ENCODE measurements at regions not wholly inside any gene's neighbourhood (a gene's known extent, or its start where the extent isn't known, plus 50 kb on each side); places are given as distances from the start of the nearest gene placed in this dataset.

- no peak for TF ChIP-seq POLR2A (IDR thresholded peaks at IDR 0.05; ENCODE audit: low read depth, low read length)
- TF ChIP-seq TAF1 (IDR thresholded peaks at IDR 0.05; ENCODE audit: low read depth, low read length), result no peak
- no peak for TF ChIP-seq SPI1 (IDR thresholded peaks at IDR 0.05; ENCODE audit: low read depth, low read length)
- no peak for TF ChIP-seq POLR2AphosphoS5 (IDR thresholded peaks at IDR 0.05; ENCODE audit: low read depth, low read length)
- TF ChIP-seq PAX5 (IDR thresholded peaks at IDR 0.05; ENCODE audit: insufficient read depth, low read length, severe bottlenecking), result no peak
- TF ChIP-seq POU2F2 (IDR thresholded peaks at IDR 0.05; ENCODE audit: low read depth, low read length), result no peak
- no peak for FAIRE-seq
- no peak for DNase-seq (ENCODE audit: insufficient read length, low spot score)
Measured at GRCh38 chr7:18395868-18396267, 99.7 kb upstream of the HDAC9 start.

- DNase-seq (ENCODE audit: insufficient read length, low spot score) (no peak), FAIRE-seq (no peak)
- TF ChIP-seq SPI1 (IDR thresholded peaks at IDR 0.05; ENCODE audit: low read depth, low read length) (no peak), PAX5 (IDR thresholded peaks at IDR 0.05; ENCODE audit: insufficient read depth, low read length, severe bottlenecking) (no peak), POLR2A (IDR thresholded peaks at IDR 0.05; ENCODE audit: low read depth, low read length) (no peak), POU2F2 (IDR thresholded peaks at IDR 0.05; ENCODE audit: low read depth, low read length) (no peak), POLR2AphosphoS5 (IDR thresholded peaks at IDR 0.05; ENCODE audit: low read depth, low read length) (no peak), TAF1 (IDR thresholded peaks at IDR 0.05; ENCODE audit: low read depth, low read length) (no peak)
Measured at GRCh38 chr7:18396953-18397352, 98.6 kb upstream of the HDAC9 start.

GRCh38 chr7:18399436-18400235, 95.9 kb upstream of the HDAC9 start:
- DNase-seq (ENCODE audit: insufficient read length, low spot score), result no peak
- no peak for FAIRE-seq
- TF ChIP-seq TAF1 (IDR thresholded peaks at IDR 0.05; ENCODE audit: low read depth, low read length), result no peak
- TF ChIP-seq SPI1 (IDR thresholded peaks at IDR 0.05; ENCODE audit: low read depth, low read length), result no peak
- TF ChIP-seq POLR2AphosphoS5 (IDR thresholded peaks at IDR 0.05; ENCODE audit: low read depth, low read length), result no peak
- TF ChIP-seq PAX5 (IDR thresholded peaks at IDR 0.05; ENCODE audit: insufficient read depth, low read length, severe bottlenecking), result no peak
- no peak for TF ChIP-seq POLR2A (IDR thresholded peaks at IDR 0.05; ENCODE audit: low read depth, low read length)
- no peak for TF ChIP-seq POU2F2 (IDR thresholded peaks at IDR 0.05; ENCODE audit: low read depth, low read length)

GRCh38 chr7:18400275-18400674, 95.3 kb upstream of the HDAC9 start:
- FAIRE-seq, result no peak
- no peak for DNase-seq (ENCODE audit: insufficient read length, low spot score)
- TF ChIP-seq PAX5 (IDR thresholded peaks at IDR 0.05; ENCODE audit: insufficient read depth, low read length, severe bottlenecking) (no peak), SPI1 (IDR thresholded peaks at IDR 0.05; ENCODE audit: low read depth, low read length) (no peak), TAF1 (IDR thresholded peaks at IDR 0.05; ENCODE audit: low read depth, low read length) (no peak), POLR2A (IDR thresholded peaks at IDR 0.05; ENCODE audit: low read depth, low read length) (no peak), POU2F2 (IDR thresholded peaks at IDR 0.05; ENCODE audit: low read depth, low read length) (no peak), POLR2AphosphoS5 (IDR thresholded peaks at IDR 0.05; ENCODE audit: low read depth, low read length) (no peak)

- DNase-seq (ENCODE audit: insufficient read length, low spot score) (no peak), FAIRE-seq (no peak)
- TF ChIP-seq PAX5 (IDR thresholded peaks at IDR 0.05; ENCODE audit: insufficient read depth, low read length, severe bottlenecking) (no peak), POLR2AphosphoS5 (IDR thresholded peaks at IDR 0.05; ENCODE audit: low read depth, low read length) (no peak), SPI1 (IDR thresholded peaks at IDR 0.05; ENCODE audit: low read depth, low read length) (no peak), POU2F2 (IDR thresholded peaks at IDR 0.05; ENCODE audit: low read depth, low read length) (no peak), POLR2A (IDR thresholded peaks at IDR 0.05; ENCODE audit: low read depth, low read length) (no peak), TAF1 (IDR thresholded peaks at IDR 0.05; ENCODE audit: low read depth, low read length) (no peak)
Measured at GRCh38 chr7:18400726-18401125, 94.8 kb upstream of the HDAC9 start.

- DNase-seq (ENCODE audit: insufficient read length, low spot score) (no peak), FAIRE-seq (no peak)
- no peak for TF ChIP-seq POLR2AphosphoS5 (IDR thresholded peaks at IDR 0.05; ENCODE audit: low read depth, low read length)
- TF ChIP-seq PAX5 (IDR thresholded peaks at IDR 0.05; ENCODE audit: insufficient read depth, low read length, severe bottlenecking), result no peak
- TF ChIP-seq SPI1 (IDR thresholded peaks at IDR 0.05; ENCODE audit: low read depth, low read length), result peak; percentile 39; the same call in 1 of the 2 replicates
- TF ChIP-seq POU2F2 (IDR thresholded peaks at IDR 0.05; ENCODE audit: low read depth, low read length), result no peak
- TF ChIP-seq POLR2A (IDR thresholded peaks at IDR 0.05; ENCODE audit: low read depth, low read length), result no peak
- no peak for TF ChIP-seq TAF1 (IDR thresholded peaks at IDR 0.05; ENCODE audit: low read depth, low read length)
Measured at GRCh38 chr7:18401757-18402156, 93.8 kb upstream of the HDAC9 start.

GRCh38 chr7:18402488-18403183, 92.9 kb upstream of the HDAC9 start:
- FAIRE-seq, result no peak
- TF ChIP-seq TAF1 (IDR thresholded peaks at IDR 0.05; ENCODE audit: low read depth, low read length) (no peak), POLR2AphosphoS5 (IDR thresholded peaks at IDR 0.05; ENCODE audit: low read depth, low read length) (no peak), POLR2A (IDR thresholded peaks at IDR 0.05; ENCODE audit: low read depth, low read length) (no peak), POU2F2 (IDR thresholded peaks at IDR 0.05; ENCODE audit: low read depth, low read length) (no peak), SPI1 (IDR thresholded peaks at IDR 0.05; ENCODE audit: low read depth, low read length) (no peak), PAX5 (IDR thresholded peaks at IDR 0.05; ENCODE audit: insufficient read depth, low read length, severe bottlenecking) (no peak)
- no peak for DNase-seq (ENCODE audit: insufficient read length, low spot score)

GRCh38 chr7:18405726-18406125, 89.8 kb upstream of the HDAC9 start:
- FAIRE-seq (no peak), DNase-seq (ENCODE audit: insufficient read length, low spot score) (no peak)
- no peak for TF ChIP-seq SPI1 (IDR thresholded peaks at IDR 0.05; ENCODE audit: low read depth, low read length)
- no peak for TF ChIP-seq POLR2AphosphoS5 (IDR thresholded peaks at IDR 0.05; ENCODE audit: low read depth, low read length)
- TF ChIP-seq PAX5 (IDR thresholded peaks at IDR 0.05; ENCODE audit: insufficient read depth, low read length, severe bottlenecking), result no peak
- no peak for TF ChIP-seq POU2F2 (IDR thresholded peaks at IDR 0.05; ENCODE audit: low read depth, low read length)
- no peak for TF ChIP-seq TAF1 (IDR thresholded peaks at IDR 0.05; ENCODE audit: low read depth, low read length)
- no peak for TF ChIP-seq POLR2A (IDR thresholded peaks at IDR 0.05; ENCODE audit: low read depth, low read length)

GRCh38 chr7:18407385-18407784, 88.2 kb upstream of the HDAC9 start:
- no peak for DNase-seq (ENCODE audit: insufficient read length, low spot score)
- FAIRE-seq, result no peak
- no peak for TF ChIP-seq POU2F2 (IDR thresholded peaks at IDR 0.05; ENCODE audit: low read depth, low read length)
- no peak for TF ChIP-seq POLR2AphosphoS5 (IDR thresholded peaks at IDR 0.05; ENCODE audit: low read depth, low read length)
- no peak for TF ChIP-seq PAX5 (IDR thresholded peaks at IDR 0.05; ENCODE audit: insufficient read depth, low read length, severe bottlenecking)
- no peak for TF ChIP-seq TAF1 (IDR thresholded peaks at IDR 0.05; ENCODE audit: low read depth, low read length)
- TF ChIP-seq POLR2A (IDR thresholded peaks at IDR 0.05; ENCODE audit: low read depth, low read length), result no peak
- no peak for TF ChIP-seq SPI1 (IDR thresholded peaks at IDR 0.05; ENCODE audit: low read depth, low read length)

Data from GM12891 (cell line).